Activated naive CD4-positive, alpha-beta T cell treated with anti-CD3 and anti-CD28 coated beads, Interleukin-2, amount 50 U/mL, for 72 hours (primary cell): ENCODE measurements at regions not wholly inside any gene's neighbourhood (a gene's known extent, or its start where the extent isn't known, plus 50 kb on each side); places are given as distances from the start of the nearest gene placed in this dataset.
A peak's percentile ranks its signal among the peaks of the same experiment; 100 is the strongest.

Experiments
- ATAC-seq, 2 donors: fragments of 150-1000 bp; cut with Tn5 transposase; 2 replicates each; pipeline ENCODE4 v1.10.0; 2021; ENCODE audit warnings: mild to moderate bottlenecking in 2 of 2, moderate library complexity in 2 of 2
- DNase-seq, 2 donors: peaks; one replicate each; pipeline ENCODE4 v3.0.0; 2021 to 2022; ENCODE audit warnings: low spot score in 2 of 2
- H3K27ac Mint-ChIP-seq, 2 donors: one replicate each; pipeline ENCODE4 v1.8.0; 2022; ENCODE audit warnings: mild to moderate bottlenecking in 2 of 2, mixed read lengths in 2 of 2
- H3K36me3 Mint-ChIP-seq, 2 donors: one replicate each; pipeline ENCODE4 v1.8.0; 2022; ENCODE audit warnings: mixed read lengths in 2 of 2
- H3K9me3 Mint-ChIP-seq, 2 donors: one replicate each; pipeline ENCODE4 v1.8.0; 2022; ENCODE audit warnings: mixed read lengths in 2 of 2

DNA sequence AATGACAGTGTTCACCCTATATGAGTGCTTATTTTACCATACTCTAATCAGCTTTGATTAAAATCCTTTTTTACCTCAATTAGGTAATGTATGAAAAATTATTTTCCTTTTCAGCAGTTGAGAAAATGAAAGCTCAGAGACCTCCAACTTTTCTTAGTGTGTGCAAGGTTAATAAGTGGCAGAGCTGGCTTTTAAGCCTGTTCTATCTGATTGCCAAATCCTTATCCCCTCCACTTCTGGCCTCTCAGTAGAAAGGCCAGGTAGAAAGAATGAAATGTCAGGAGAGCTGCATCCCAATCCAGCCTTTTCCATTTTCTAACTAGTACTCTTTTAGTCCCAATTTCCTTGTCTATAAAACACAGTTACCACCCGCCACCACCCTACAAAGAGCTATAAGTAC lies 67.6 kb upstream of the LCLAT1 start:
- H3K27ac Mint-ChIP-seq = no peak overlapping the region
- H3K9me3 Mint-ChIP-seq = peaks cover 0 to 6% of the 10 kb centered on the region in 2 donors
- H3K36me3 Mint-ChIP-seq = no peaks in the 10 kb centered on the region
- DNase-seq (no peak), ATAC-seq (no peak)

DNA sequence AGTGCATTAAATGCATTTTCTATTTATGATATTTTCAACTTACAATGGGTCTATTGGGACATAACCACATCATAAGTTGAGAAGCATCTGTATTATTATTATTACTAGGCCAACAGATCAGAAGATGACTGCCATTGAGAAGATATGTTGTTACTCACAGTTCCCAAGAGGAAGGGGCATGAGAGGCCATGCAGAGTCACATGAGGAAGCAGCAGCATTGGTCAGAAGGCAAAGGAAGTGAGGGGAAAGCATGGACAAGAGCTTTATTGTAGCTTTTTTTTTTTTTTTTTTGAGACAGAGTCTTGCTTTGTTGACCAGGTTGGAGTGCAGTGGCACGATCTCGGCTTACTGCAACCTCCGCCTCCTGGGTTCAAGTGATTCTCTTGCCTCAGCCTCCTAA lies 66.2 kb upstream of the LCLAT1 start:
- ATAC-seq (no peak), DNase-seq (no peak)
- no peaks in the 10 kb centered on the region for H3K36me3 Mint-ChIP-seq
- no peak overlapping the region for H3K27ac Mint-ChIP-seq
- H3K9me3 Mint-ChIP-seq = peaks cover 0 to 6% of the 10 kb centered on the region in 2 donors

DNA sequence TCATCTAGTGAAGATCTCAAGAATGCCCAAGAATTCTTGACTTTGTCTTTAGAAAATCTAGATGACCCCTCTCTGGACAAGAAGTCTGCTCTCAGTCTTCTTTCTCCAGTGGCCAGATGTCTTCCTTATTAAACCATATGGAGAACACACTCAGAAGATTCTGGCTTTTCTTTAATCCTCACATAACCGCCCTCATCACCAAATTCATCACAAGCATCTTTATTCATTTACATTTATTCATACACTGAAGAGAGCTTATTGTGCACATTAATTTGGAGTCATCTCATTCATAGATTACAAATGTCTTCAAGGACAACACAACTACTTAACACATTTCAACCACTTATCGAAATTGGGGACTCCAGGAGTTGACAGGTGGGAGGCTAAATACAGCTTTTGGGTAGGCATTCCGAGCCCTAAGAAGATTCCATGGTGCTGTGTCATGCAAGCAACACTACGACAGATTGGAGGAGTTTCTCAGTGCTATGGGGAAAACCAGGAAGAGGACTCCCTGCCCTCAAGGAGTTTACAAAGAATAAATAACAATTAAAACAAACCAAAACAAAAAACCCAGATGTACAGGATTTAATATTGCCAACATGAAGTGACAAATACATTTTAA lies 64.8 kb upstream of the LCLAT1 start:
- ATAC-seq = no peak
- no peak overlapping the region for H3K27ac Mint-ChIP-seq
- no peaks in the 10 kb centered on the region for H3K36me3 Mint-ChIP-seq
- H3K9me3 Mint-ChIP-seq = peaks cover 0 to 6% of the 10 kb centered on the region in 2 donors
- DNase-seq = no peak

DNA sequence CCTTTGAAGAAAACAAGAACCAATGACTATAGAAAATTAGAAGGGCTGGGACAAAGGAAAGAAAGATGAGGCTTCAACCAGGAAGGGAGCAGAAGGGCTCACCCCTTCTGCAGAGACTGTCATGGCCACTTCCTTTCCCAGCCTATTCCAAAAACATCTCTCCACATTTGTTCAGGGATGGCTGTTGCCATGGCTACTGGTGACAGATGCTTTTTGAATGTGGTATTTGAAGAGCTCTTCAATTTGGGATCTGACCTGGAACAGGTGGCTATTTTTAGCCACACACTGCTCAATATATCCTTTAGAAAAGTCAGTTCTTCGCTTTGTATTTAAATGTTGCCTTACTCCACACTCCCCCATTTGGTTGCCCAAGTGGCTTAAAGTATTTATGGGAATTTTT lies 64.1 kb upstream of the LCLAT1 start:
- Mint-ChIP-seq H3K27ac (no peak overlapping the region), H3K9me3 (peaks cover 0 to 6% of the 10 kb centered on the region in 2 donors), H3K36me3 (no peaks in the 10 kb centered on the region)
- DNase-seq (no peak), ATAC-seq (no peak)

DNA sequence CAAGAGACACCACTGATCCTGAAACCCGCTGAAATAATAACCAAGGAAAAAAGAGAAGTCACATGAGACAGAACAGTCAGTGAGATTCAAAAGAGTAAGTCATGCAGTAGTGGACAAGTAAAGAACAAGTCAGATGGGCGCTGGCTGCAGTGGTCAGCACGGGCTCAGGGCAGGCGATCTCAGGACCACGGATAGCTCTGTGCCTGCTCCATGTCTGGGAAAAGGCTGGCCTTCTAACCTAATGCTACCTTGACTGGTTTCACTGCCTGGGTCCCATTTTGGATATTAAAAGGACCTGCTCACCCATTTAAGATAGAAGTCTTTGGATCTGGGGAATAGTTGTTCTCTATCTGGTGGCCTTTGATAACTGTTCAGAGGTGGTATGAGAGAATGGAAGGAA lies 61.7 kb upstream of the LCLAT1 start:
- Mint-ChIP-seq H3K27ac (no peak overlapping the region), H3K9me3 (peaks cover 0 to 6% of the 10 kb centered on the region in 2 donors), H3K36me3 (no peaks in the 10 kb centered on the region)
- ATAC-seq (no peak), DNase-seq (no peak)

DNA sequence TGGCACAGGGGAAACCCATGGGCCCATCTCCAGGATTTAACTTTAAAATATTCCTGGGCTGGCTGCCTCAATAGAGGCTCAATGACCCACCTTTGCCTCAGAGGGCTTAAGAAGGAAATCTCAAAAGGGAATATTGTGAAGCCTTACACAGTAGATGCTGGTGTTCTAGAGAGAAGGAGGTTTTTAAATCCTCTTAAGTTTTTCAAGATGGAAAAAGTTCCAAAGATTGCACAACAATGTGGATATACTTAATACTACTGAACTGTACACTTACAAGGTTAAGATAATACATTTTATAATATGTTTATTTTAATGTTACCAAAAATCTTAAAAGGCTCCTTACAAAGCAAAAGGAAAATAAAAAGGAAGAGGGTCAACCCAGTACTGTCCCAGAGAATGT lies 54.9 kb upstream of the LCLAT1 start:
- Mint-ChIP-seq H3K9me3 (no peaks in the 10 kb centered on the region), H3K36me3 (no peaks in the 10 kb centered on the region), H3K27ac (no peak overlapping the region)
- DNase-seq = no peak
- ATAC-seq = no peak

DNA sequence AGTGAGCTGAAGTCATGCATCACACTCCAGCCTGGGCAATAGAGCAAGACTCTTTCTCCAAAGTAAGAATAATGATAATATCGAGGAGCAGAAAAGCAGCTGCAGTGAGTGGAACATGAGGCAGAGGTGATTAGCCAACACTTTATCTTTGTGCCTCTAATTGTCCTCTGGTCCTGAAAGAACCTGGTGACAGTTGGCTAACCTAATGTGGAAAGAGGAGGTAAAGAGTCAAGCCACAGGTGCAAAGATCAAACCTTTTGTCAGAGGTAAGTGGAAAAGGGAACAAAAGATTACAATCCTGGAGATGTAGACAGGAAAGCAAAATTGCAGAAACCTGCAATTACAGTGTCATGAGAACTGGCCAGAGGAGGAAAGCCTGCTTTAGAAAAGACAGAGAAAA lies 53.5 kb upstream of the LCLAT1 start:
- H3K9me3 Mint-ChIP-seq = peaks cover 0 to 4% of the 10 kb centered on the region in 2 donors
- no peak for ATAC-seq
- DNase-seq = no peak
- H3K27ac Mint-ChIP-seq = peak overlapping the region in 1 of 2 donors; percentile 32
- H3K36me3 Mint-ChIP-seq = no peaks in the 10 kb centered on the region

DNA sequence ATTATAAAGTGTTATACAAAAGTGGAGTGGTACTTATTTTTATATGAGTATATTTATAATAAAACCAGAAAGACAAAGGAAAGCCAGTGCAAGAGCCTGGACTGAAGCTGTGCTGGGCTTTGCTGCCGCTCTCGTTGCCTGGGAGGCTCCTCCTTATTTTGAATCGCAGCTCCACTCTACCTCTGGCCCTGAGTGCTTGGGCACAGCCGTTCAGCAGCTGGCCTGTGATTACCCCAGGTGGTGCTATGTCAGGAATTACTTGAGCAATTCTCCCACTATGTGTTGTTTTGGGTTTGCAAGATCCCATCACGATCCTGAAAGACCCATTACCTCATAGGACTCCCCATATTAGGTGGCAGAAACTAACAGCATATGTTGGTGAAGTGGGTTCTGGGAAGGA lies 53.0 kb upstream of the LCLAT1 start:
- H3K36me3 Mint-ChIP-seq = no peaks in the 10 kb centered on the region
- H3K27ac Mint-ChIP-seq = no peak overlapping the region
- DNase-seq (no peak), ATAC-seq (no peak)
- H3K9me3 Mint-ChIP-seq = peaks cover 0 to 4% of the 10 kb centered on the region in 2 donors

DNA sequence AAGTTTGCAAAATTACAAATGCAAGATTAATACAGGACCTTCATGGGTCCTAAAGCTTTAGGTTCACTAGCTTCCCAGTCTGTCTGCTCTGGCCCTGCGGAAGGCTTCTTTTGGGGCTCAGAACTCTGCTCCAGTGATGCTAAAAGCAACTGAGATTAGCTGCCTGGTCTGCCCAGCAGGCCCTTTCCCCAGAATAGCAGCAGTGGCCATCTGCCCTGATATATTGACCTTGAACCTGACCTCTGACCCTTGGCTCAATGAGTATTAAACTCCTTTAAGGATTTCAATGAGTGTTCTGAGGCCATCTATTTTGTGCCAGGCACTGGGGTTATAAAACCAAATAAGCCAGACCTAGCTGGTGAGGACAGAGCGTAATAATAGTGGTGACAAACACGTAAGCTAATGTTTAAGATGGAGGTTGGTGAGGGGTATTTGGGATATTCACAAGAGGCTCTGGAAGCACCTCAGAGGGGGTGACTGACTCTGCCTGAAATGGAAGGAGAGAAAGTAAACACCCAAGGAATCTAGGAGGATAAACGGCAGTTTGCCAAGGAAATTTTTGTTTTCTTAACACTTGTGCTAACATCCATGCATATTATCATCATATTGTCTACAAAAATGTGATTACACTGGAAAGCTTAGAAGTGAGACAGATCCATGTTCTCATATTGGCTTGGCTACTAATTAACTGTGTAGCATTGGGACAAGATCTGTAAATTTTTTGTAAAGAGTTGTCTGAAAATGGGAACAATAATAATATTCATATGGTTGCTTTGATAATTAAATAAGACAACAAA lies 50.4 kb upstream of the LCLAT1 start:
- DNase-seq (no peak), ATAC-seq (no peak)
- no peaks in the 10 kb centered on the region for H3K36me3 Mint-ChIP-seq
- H3K27ac Mint-ChIP-seq = no peak overlapping the region
- peaks cover 0 to 4% of the 10 kb centered on the region in 2 donors for H3K9me3 Mint-ChIP-seq
